Sigmoid colon (tissue), 6 donors: ENCODE measurements at regions not wholly inside any gene's neighbourhood (a gene's known extent, or its start where the extent isn't known, plus 50 kb on each side); places are given as distances from the start of the nearest gene placed in this dataset.
"Not testable (repeated sequence)": the region's sequence is repeated elsewhere in the genome, so short reads cannot be mapped to it uniquely, and the experiment has no call there.

Experiments
- DNase-seq: peaks from one replicate; pipeline ENCODE4 v3.0.0-alpha.2; 2019
- H3K27ac ChIP-seq, 4 donors: fragments of 200-600 bp; sonication (generic); one replicate each; pipeline ENCODE4 v1.5.1; 2016 to 2019; ENCODE audit warnings: mild to moderate bottlenecking in 1 of 4
- H3K27me3 ChIP-seq, 3 donors: fragments of 200-600 bp; sonication (generic); one replicate each; pipeline ENCODE4 v1.5.1; 2019; ENCODE audit warnings: mild to moderate bottlenecking in 1 of 3
- H3K36me3 ChIP-seq, 4 donors: fragments of 200-600 bp; sonication (generic); one replicate each; pipeline ENCODE4 v1.5.1; 2016 to 2019
- H3K4me1 ChIP-seq, 4 donors: fragments of 200-600 bp; sonication (generic); one replicate each; pipeline ENCODE4 v1.5.1; 2017 to 2019
- H3K4me3 ChIP-seq, 4 donors: fragments of 200-600 bp; sonication (generic); one replicate each; pipeline ENCODE4 v1.5.1; 2017 to 2019; ENCODE audit warnings: mild to moderate bottlenecking in 2 of 4, moderate library complexity in 1 of 4
- H3K9me3 ChIP-seq, 4 donors: fragments of 200-600 bp in 3 of 4; sonication (generic) in 3 of 4; one replicate each; pipeline versions ENCODE4 v1.5.1 to v1.6.1; 2013 to 2019
- EP300 ChIP-seq, 4 donors: sonication (generic); formaldehyde crosslinking; IDR thresholded peaks; one replicate each; pipeline ENCODE4 v1.6.1; 2017; ENCODE audit warnings: antibody characterized with exemption in 4 of 4
- POLR2A ChIP-seq, 2 donors: fragments of 450-650 bp; IDR thresholded peaks; one replicate each; pipeline ENCODE4 v1.6.1; 2016; ENCODE audit warnings: antibody characterized with exemption in 2 of 2, mild to moderate bottlenecking in 2 of 2, moderate library complexity in 2 of 2
- POLR2AphosphoS5 ChIP-seq, 4 donors: sonication (generic); formaldehyde crosslinking; IDR thresholded peaks; one replicate each; pipeline ENCODE4 v1.6.1; 2017; ENCODE audit warnings: antibody characterized with exemption in 4 of 4
- WGBS, 2 donors: extraction: QIAGEN DNeasy Blood & Tissue Kit; methylation state at CpG; one replicate each; pipeline ENCODE4 v1.1.7; 2013; 5-methylcytosine and 5-hydroxymethylcytosine counted together
- intact Hi-C: fragments of 100-400 bp; cut with DNase I; formaldehyde crosslinking; loops from one replicate; pipeline ENCODE4 v1.15.1; 2023
- TF ChIP-seq, protein P1 (sequence below), 4 experiments: fragments of 450-650 bp in 3 of 4; fragments of 200-600 bp in 1 of 4; IDR thresholded peaks; one replicate each; pipeline ENCODE4 v1.5.1; 2016 to 2019; ENCODE audit warnings: antibody characterized with exemption in 4 of 4, mild to moderate bottlenecking in 3 of 4, moderate library complexity in 2 of 4
- donor health status: healthy with polysubstance abuse.
- donor health status: healthy.

DNA sequence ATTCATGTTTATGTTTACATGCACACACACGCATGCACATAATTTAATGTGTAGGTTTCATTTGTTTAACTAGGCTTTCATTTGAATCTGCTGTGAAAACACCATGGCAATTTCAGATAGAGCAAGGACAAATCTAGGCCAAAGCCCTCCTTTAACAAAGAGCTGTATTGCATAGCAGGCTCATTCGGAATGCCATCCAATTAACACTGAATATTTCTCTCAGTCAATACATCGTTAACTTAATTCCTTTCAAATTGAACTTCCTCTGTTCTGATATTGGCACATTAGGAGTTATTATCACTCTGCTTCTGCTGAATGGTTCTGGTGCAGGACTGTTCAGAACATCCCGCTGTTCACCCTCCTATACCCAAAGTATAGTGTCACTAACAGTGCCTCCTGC is 435.1 kb upstream of the CDH20 start:
- H3K27ac ChIP-seq: no peak overlapping the region
- no peaks in the 10 kb centered on the region for H3K36me3 ChIP-seq
- H3K4me1 ChIP-seq: no peaks in the 10 kb centered on the region
- 81 to 85% methylated on average over 4 of the region's 4 CpGs for WGBS, 2 donors
- no peak overlapping the region for H3K4me3 ChIP-seq
- H3K9me3 ChIP-seq: no peaks in the 10 kb centered on the region
- DNase-seq: no peak
- no peaks in the 10 kb centered on the region for H3K27me3 ChIP-seq
- intact Hi-C loops: no loop called here
- TF ChIP-seq POLR2A (IDR thresholded peaks at IDR 0.05): no peak
- TF ChIP-seq POLR2AphosphoS5 (IDR thresholded peaks at IDR 0.05): no peak
- TF ChIP-seq EP300 (IDR thresholded peaks at IDR 0.05): no peak
- TF ChIP-seq, protein P1, sequence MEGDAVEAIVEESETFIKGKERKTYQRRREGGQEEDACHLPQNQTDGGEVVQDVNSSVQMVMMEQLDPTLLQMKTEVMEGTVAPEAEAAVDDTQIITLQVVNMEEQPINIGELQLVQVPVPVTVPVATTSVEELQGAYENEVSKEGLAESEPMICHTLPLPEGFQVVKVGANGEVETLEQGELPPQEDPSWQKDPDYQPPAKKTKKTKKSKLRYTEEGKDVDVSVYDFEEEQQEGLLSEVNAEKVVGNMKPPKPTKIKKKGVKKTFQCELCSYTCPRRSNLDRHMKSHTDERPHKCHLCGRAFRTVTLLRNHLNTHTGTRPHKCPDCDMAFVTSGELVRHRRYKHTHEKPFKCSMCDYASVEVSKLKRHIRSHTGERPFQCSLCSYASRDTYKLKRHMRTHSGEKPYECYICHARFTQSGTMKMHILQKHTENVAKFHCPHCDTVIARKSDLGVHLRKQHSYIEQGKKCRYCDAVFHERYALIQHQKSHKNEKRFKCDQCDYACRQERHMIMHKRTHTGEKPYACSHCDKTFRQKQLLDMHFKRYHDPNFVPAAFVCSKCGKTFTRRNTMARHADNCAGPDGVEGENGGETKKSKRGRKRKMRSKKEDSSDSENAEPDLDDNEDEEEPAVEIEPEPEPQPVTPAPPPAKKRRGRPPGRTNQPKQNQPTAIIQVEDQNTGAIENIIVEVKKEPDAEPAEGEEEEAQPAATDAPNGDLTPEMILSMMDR (IDR thresholded peaks at IDR 0.05): no peak

DNA sequence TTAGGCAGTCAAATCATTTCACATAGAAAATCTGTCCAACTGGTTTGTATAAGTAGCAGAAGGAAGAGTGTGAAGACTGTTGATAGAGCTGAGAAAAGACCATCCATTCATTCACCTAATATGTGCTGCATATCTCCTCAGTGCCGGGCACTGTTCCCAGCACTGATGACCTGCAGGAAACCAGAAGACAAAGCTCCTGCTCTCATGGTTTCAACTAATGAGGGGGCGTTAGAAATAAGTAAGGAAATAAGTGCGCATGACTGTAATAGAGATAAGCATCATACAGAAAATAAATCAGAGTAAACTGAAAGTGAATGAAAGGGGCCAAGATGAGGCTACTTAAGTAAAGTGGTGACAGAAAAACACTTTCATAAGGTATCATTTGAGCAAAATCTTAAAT is 427.5 kb upstream of the CDH20 start:
- H3K27me3 ChIP-seq: no peaks in the 10 kb centered on the region
- TF ChIP-seq, protein P1 (IDR thresholded peaks at IDR 0.05): no peak
- TF ChIP-seq EP300 (IDR thresholded peaks at IDR 0.05) (no peak), POLR2AphosphoS5 (IDR thresholded peaks at IDR 0.05) (no peak), POLR2A (IDR thresholded peaks at IDR 0.05) (no peak)
- no peaks in the 10 kb centered on the region for H3K9me3 ChIP-seq
- no peak for DNase-seq
- WGBS, 2 donors: 46 to 71% methylated on average over 3 of the region's 3 CpGs
- H3K27ac ChIP-seq: no peak overlapping the region
- H3K4me3 ChIP-seq: no peak overlapping the region
- intact Hi-C loops: no loop called here
- no peaks in the 10 kb centered on the region for H3K36me3 ChIP-seq
- H3K4me1 ChIP-seq: no peaks in the 10 kb centered on the region

GRCh38 chr18:60910534-60910933 is 422.7 kb upstream of the CDH20 start:
- H3K27ac ChIP-seq: no peak overlapping the region
- TF ChIP-seq POLR2A (IDR thresholded peaks at IDR 0.05): no peak
- TF ChIP-seq EP300 (IDR thresholded peaks at IDR 0.05): no peak
- no peak for TF ChIP-seq POLR2AphosphoS5 (IDR thresholded peaks at IDR 0.05)
- TF ChIP-seq, protein P1 (IDR thresholded peaks at IDR 0.05): no peak
- H3K4me1 ChIP-seq: no peaks in the 10 kb centered on the region
- intact Hi-C loops: no loop called here
- no peaks in the 10 kb centered on the region for H3K27me3 ChIP-seq
- no peaks in the 10 kb centered on the region for H3K36me3 ChIP-seq
- DNase-seq: no peak
- no peaks in the 10 kb centered on the region for H3K9me3 ChIP-seq
- H3K4me3 ChIP-seq: no peak overlapping the region

DNA sequence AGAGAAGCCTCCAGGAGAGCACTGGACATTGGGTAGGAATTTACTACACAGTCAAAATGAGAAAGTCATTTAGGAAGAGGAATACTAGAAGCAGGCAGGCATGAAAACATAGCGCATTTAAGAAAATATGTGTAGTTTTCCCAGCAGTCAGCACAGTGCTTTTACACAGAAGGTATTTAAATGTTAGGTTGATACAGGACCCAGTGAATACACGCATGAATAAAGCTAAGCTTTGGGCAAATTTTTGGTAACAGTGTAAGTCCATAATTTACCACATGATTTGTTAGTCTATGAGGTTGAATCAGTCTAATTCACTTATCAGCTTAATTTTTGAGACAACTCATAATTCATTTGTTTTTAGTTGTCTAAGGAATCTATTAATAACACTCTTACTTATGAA is 421.7 kb upstream of the CDH20 start:
- no peaks in the 10 kb centered on the region for H3K36me3 ChIP-seq
- no peak overlapping the region for H3K27ac ChIP-seq
- no peak for DNase-seq
- no peaks in the 10 kb centered on the region for H3K9me3 ChIP-seq
- TF ChIP-seq POLR2AphosphoS5 (IDR thresholded peaks at IDR 0.05) (no peak), EP300 (IDR thresholded peaks at IDR 0.05) (no peak), POLR2A (IDR thresholded peaks at IDR 0.05) (no peak)
- TF ChIP-seq, protein P1 (IDR thresholded peaks at IDR 0.05): no peak
- 88% methylated on average over 2 of the region's 2 CpGs for WGBS, 2 donors
- H3K27me3 ChIP-seq: no peaks in the 10 kb centered on the region
- intact Hi-C loops: no loop called here
- no peak overlapping the region for H3K4me3 ChIP-seq
- H3K4me1 ChIP-seq: no peaks in the 10 kb centered on the region

DNA sequence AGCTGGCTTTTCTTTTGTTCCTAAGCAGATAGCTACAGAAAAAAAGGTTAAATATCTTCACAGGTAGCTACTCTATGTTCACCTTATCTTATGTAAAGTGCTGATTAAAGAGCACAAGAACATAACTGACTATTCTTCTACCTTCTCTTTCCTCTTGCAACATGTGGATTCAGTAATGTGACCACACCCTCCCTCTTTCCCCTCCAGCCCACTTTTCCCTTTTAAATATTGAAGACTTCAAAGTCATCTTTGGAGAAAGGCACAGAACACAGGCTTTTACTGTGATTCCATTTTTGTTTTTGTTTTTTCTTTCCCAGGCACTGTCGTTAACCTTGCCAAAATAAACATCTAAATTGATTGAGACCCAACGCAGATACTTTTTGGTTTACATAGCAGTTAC is 418.1 kb upstream of the CDH20 start:
- H3K36me3 ChIP-seq: no peaks in the 10 kb centered on the region
- TF ChIP-seq POLR2A (IDR thresholded peaks at IDR 0.05) (no peak), EP300 (IDR thresholded peaks at IDR 0.05) (no peak), POLR2AphosphoS5 (IDR thresholded peaks at IDR 0.05) (no peak)
- TF ChIP-seq, protein P1 (IDR thresholded peaks at IDR 0.05): no peak
- DNase-seq: no peak
- H3K4me1 ChIP-seq: no peaks in the 10 kb centered on the region
- H3K27me3 ChIP-seq: no peaks in the 10 kb centered on the region
- intact Hi-C loops: no loop called here
- no peaks in the 10 kb centered on the region for H3K9me3 ChIP-seq
- no peak overlapping the region for H3K27ac ChIP-seq
- WGBS, 2 donors: 18 to 63% methylated on average over 2 of the region's 2 CpGs
- no peak overlapping the region for H3K4me3 ChIP-seq

GRCh38 chr18:60918862-60919261 is 414.4 kb upstream of the CDH20 start:
- H3K4me3 ChIP-seq, DNase-seq, H3K27me3 ChIP-seq, H3K27ac ChIP-seq, H3K9me3 ChIP-seq, intact Hi-C loops, H3K36me3 ChIP-seq, H3K4me1 ChIP-seq: not testable (repeated sequence)
- 83 to 91% methylated on average over 4 of the region's 4 CpGs for WGBS, 2 donors
